ENCODE measurements at regions not wholly inside any gene's neighbourhood (a gene's known extent, or its start where the extent isn't known, plus 50 kb on each side); places are given as distances from the start of the nearest gene placed in this dataset.

GRCh38 chr6:90403489-90404381 is 107.1 kb upstream of the BACH2 start:
- DNase-seq (ENCODE audit: low read depth, low spot score) = peak; percentile 63

GRCh38 chr6:90402831-90403192 is 106.2 kb upstream of the BACH2 start:
- DNase-seq (ENCODE audit: low read depth, low spot score) = no peak

GRCh38 chr6:90401933-90402830 is 105.5 kb upstream of the BACH2 start:
- no peak for DNase-seq (ENCODE audit: low read depth, low spot score)

DNA sequence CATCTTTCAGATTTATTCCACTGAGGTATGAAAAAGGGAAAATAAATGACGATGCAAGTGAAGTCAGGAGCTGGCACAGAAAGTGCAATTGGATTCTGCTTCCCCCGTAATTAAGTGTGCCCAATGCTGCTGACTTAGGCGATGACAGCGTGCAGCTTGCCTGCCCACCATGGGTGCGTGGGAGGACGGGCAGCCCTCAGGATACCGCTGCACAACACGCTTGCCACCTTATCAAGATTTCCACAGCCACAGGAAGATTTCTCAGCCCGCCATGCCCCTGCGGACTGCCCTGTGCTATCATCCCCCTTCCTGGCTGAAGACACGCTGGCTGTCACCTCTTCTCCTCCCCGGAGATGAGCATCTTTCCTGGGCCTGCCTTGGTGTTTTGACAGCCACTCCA is 103.3 kb upstream of the BACH2 start:
- no peak for DNase-seq (ENCODE audit: low read depth, low spot score)

DNA sequence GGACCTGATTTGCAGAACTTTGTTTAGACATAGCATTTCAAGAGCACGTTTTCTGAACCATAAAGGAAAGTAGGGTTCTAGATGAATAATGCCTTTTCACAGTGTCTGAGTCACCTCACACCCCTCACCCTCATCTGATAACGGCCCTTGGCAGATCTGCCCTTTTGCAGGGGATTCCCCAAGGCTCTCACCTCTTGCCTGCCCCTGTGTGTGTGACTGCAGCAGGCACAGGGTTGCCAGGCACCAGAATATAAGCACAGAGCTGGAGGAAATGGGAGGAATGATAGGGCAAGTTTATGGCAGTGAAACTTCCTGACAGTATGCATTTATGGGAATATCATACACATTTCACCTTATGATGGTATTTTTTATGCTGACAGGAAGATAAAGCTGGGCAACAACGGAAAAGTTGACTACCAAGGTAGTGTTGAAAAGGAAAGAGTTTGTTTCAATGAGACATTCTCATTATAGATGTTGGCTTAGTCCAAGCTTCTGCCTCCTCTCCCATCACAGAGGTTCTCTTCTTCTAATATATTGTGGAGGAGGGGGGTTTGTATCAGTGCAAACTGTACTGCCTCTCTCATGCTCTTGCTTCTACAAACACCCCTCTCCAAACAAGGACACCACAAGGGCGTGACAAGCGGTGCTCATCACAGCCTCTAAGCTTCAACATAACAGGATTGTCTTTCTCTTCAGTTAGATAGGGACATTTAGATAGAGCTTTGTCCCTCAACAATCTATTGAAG is 101.5 kb upstream of the BACH2 start:
- no peak for DNase-seq (ENCODE audit: low read depth, low spot score)

DNA sequence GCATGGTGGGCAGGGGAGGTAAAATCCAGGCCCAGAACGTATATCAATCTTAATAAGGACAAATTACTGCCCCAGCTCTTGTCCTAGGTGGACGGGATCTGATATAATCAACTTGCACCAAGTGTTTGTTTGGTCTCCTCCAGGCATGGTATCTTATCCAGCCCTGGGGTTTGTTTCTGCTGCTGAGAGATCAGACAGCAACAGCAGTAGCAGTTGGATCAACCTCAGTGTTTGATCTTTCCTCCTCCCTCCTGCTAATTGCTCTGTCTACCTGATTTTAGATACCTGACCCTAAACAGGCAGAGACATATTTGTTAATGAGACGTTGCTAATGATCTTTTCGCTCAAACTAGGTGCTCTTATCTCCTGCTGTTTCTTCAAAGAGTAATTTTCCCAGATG is 100.4 kb upstream of the BACH2 start:
- no peak for DNase-seq (ENCODE audit: low read depth, low spot score)

- DNase-seq (ENCODE audit: low read depth, low spot score) = no peak
Observed at GRCh38 chr6:90393232-90393884, 96.7 kb upstream of the BACH2 start.

DNA sequence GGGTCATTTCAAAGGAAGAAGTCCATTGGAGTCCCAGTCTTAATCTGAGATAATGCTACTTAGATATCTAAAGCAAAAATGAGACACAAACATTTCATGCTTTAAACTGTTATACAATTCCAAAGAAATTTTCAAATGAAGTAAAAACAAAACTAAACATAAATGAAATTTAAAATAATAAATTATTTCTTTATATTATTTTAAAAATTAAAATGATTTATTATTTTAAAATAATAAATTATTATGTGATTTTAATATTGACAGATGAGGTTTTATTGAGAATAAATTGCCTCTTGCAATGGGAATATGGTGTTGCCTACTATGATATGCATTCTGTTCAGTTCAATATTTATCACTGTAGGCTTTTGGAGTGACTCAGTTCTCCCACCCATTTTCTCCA is 93.7 kb upstream of the BACH2 start:
- no peak for DNase-seq (ENCODE audit: low read depth, low spot score)

GRCh38 chr6:90388395-90388794 is 91.8 kb upstream of the BACH2 start:
- no peak for DNase-seq (ENCODE audit: low read depth, low spot score)

GRCh38 chr6:90387826-90388225 is 91.2 kb upstream of the BACH2 start:
- no peak for DNase-seq (ENCODE audit: low read depth, low spot score)

DNA sequence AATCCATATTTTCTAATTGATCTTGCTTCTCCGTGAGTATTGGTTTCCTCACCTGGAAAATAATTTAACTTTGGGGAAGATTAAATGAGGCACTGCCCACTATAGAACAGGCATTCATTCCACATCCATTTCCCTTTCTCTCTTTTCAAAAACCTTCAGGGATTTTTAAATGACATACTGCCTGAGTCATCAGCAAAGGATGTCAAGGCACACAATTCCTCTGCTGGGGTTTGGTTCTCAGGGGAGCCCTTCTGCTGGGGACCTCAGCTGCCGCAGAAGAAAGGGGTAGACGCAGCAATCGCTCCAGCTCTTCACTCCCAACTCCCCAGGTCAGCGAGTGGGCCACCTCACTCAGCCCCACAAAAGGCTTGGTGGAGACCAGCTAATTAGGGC is 90.7 kb upstream of the BACH2 start:
- no peak for DNase-seq (ENCODE audit: low read depth, low spot score)

DNA sequence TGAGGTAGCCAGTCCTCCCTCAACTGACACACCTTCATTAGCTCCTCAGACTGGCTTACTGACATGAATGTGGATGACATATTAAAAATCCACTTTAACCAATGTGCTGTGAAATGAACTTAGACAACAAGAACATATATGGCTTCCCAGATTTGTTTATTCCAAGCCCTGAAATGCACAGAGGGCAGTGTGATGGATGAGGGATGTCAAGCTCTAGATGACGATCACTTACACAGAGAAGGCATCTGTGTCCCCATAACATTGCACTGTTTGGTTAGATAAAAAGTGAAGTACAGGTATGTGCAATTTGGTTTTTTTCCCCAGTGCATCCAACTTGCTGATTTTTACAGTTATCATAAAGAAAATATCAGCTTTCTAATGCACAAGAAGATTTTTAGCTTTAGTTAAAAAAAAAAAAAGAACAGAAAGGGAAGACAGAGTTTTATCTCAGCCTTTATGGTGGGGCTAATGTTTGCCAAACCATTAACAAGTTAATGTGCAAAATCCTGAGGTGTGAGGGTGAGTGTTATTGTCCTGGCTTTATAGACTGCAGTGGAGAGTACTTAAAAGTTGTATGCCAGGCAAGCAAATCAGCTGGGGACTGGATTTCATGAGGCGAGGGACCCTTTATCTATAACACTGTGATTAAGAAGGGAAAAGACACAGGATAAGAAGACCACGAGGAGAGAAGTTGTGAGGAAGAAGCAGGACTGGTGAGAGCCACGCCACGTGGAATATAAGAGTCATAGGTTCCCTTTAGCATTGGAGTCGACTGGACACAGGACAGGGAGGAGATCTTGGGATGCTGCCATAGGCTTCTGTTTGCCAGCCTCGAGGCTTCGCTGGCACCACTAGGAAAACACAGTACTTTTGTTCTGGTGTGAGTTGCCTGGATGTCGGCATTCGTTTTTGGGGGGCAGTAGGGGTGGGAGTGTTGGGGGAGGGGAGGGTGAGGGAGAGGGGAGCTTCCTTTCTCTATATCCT is 90.0 kb upstream of the BACH2 start:
- no peak for DNase-seq (ENCODE audit: low read depth, low spot score)

DNA sequence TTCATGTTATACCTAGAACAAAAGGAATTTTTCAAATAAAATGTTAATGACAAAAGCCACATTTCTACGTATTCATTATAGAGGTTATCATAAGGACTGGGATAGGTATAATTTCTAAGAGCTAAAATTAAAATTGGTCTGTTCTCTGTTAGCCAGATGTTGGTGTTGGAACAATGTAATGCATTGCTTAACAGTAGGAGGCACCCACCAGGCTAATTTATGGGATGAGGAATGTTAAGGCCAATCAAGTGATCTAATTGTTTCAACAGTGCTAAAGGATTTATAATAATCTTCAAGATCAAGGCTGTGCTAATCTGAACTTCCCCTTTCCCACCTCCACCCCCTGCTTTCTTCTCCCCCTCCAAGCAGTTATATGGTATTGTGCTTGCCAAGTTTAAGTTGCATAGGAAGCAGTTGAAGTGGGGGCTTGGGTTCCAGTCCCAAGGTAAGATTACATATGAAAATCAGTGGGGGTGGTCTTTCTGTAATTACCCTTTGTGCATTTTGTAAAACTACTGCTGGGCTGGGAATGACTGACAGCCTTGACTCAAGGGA is 89.2 kb upstream of the BACH2 start:
- DNase-seq (ENCODE audit: low read depth, low spot score) = no peak

- no peak for DNase-seq (ENCODE audit: low read depth, low spot score)
Observed at GRCh38 chr6:90384720-90385119, 88.1 kb upstream of the BACH2 start.

- no peak for DNase-seq (ENCODE audit: low read depth, low spot score)
Observed at GRCh38 chr6:90383196-90383822, 86.7 kb upstream of the BACH2 start.

DNA sequence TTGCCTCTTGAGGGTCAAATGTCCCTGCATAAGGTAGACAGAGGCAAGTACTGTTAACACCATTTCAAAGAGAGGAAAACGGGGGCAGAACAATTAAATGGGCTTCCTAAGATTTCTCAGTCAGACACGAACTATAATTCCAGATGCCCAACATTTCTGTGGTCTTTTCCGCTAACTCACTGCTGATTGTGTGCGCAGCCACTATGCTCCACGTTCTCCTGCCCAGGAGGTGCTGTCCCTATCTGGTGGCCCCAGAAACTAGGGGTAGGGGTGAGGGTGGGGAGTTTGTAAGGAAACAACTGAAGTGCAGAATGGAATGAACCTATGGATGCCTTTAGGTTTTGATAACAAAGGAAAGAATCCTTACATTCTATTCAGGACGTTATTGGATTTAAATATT is 86.1 kb upstream of the BACH2 start:
- DNase-seq (ENCODE audit: low read depth, low spot score) = no peak

- DNase-seq (ENCODE audit: low read depth, low spot score) = peak; percentile 74
Observed at GRCh38 chr6:90375681-90376439, 79.2 kb upstream of the BACH2 start.

- DNase-seq (ENCODE audit: low read depth, low spot score) = no peak
Observed at GRCh38 chr6:90374201-90374600, 77.6 kb upstream of the BACH2 start.

DNA sequence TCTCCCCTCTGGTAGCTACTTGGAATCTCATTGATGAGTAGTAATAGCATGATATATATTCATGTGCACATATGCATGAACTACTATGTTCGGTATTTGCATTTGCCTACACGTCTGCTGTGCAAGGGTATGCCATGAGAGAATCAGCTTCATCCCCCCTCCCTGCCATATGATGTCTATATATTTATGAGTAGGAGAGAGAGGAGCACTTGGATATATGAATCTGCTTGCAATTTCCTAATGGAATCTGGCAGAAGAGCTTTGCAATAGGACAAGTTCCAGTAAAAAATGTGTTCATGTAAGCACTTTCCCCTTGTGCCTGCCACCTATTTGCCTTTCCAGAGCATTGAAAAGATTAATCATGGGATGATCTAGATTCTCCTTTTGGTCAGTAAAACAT is 76.2 kb upstream of the BACH2 start:
- DNase-seq (ENCODE audit: low read depth, low spot score) = no peak

Data from brain pericyte (primary cell).